SU-DHL-6 (cell line): ENCODE measurements at regions not wholly inside any gene's neighbourhood (a gene's known extent, or its start where the extent isn't known, plus 50 kb on each side); places are given as distances from the start of the nearest gene placed in this dataset.

Experiments
- H2AFZ ChIP-seq: fragments of 200-600 bp; sonication (generic); 2 replicates; pipeline ENCODE4 v1.6.1; 2014; ENCODE audit warnings: low read depth, mild to moderate bottlenecking, moderate library complexity, mixed read lengths, antibody characterized with exemption, low read length; ENCODE audit not compliant: severe bottlenecking
- H3F3A ChIP-seq: fragments of 200-600 bp; shearing (Covaris generic); 2 replicates; pipeline ENCODE4 v1.6.0; 2016; ENCODE audit warnings: antibody characterized with exemption, mild to moderate bottlenecking; ENCODE audit not compliant: insufficient read depth
- H3K27ac ChIP-seq: fragments of 200-600 bp; sonication (generic); 2 replicates; pipeline ENCODE4 v1.5.1; 2016; ENCODE audit warnings: low read depth, mild to moderate bottlenecking, low read length, moderate library complexity, mixed read lengths
- H3K27me3 ChIP-seq: fragments of 200-600 bp; sonication (generic), shearing (Covaris generic); 2 replicates; pipeline ENCODE4 v1.6.0; 2014; ENCODE audit warnings: mild to moderate bottlenecking, low read length
- H3K36me3 ChIP-seq: fragments of 200-600 bp; sonication (generic); 2 replicates; pipeline ENCODE4 v1.6.1; 2014; ENCODE audit warnings: mild to moderate bottlenecking, low read length, mixed read lengths
- H3K4me2 ChIP-seq: fragments of 300-600, 200-600 bp; shearing (Covaris generic), sonication (generic); 2 replicates; pipeline ENCODE4 v1.6.0; 2014; ENCODE audit warnings: low read length, low read depth, mild to moderate bottlenecking; ENCODE audit not compliant: poor library complexity, severe bottlenecking
- H3K4me3 ChIP-seq: fragments of 200-600 bp; sonication (generic); 2 replicates; pipeline ENCODE4 v1.5.1; 2014; ENCODE audit warnings: antibody characterized with exemption, low read length, mild to moderate bottlenecking, mixed read lengths; ENCODE audit not compliant: insufficient read depth, poor library complexity, severe bottlenecking
- H3K79me2 ChIP-seq: fragments of 200-600 bp; sonication (generic); 2 replicates; pipeline ENCODE4 v1.6.1; 2014; ENCODE audit warnings: mild to moderate bottlenecking, low read length, moderate library complexity; ENCODE audit not compliant: insufficient read depth
- H3K9ac ChIP-seq: fragments of 200-600 bp; sonication (generic); 2 replicates; pipeline ENCODE4 v1.7.0; 2014; ENCODE audit warnings: mild to moderate bottlenecking, low read length
- H3K9me2 ChIP-seq: fragments of 200-600 bp; sonication (generic); replicated peaks from 2 replicates; pipeline ENCODE4 v1.6.1; 2014; ENCODE audit warnings: low read length; ENCODE audit not compliant: insufficient read depth
- H3K9me3 ChIP-seq: fragments of 200-600 bp; sonication (generic); 2 replicates; pipeline ENCODE4 v1.6.1; 2014; ENCODE audit warnings: low read length, mixed read lengths; ENCODE audit not compliant: insufficient read depth
- H4K20me1 ChIP-seq: fragments of 200-600 bp; sonication (generic); 2 replicates; pipeline ENCODE4 v1.6.1; 2014; ENCODE audit warnings: low read depth, mild to moderate bottlenecking, antibody characterized with exemption, low read length, moderate library complexity, mixed read lengths
- EZH2phosphoT487 ChIP-seq: fragments of 200-600 bp; sonication (generic), shearing (Covaris generic); conservative IDR thresholded peaks from 2 replicates; pipeline ENCODE4 v1.6.1; 2018; ENCODE audit warnings: mild to moderate bottlenecking, antibody characterized with exemption, low read length, moderate library complexity, mixed read lengths
- TF ChIP-seq, protein P1 (sequence below): fragments of 200-600 bp; sonication (generic); IDR thresholded peaks from one replicate; pipeline ENCODE4 v1.5.1; 2017; ENCODE audit warnings: antibody characterized with exemption, mild to moderate bottlenecking, low read length, moderate library complexity; ENCODE audit not compliant: insufficient read depth, poor library complexity, severe bottlenecking

DNA sequence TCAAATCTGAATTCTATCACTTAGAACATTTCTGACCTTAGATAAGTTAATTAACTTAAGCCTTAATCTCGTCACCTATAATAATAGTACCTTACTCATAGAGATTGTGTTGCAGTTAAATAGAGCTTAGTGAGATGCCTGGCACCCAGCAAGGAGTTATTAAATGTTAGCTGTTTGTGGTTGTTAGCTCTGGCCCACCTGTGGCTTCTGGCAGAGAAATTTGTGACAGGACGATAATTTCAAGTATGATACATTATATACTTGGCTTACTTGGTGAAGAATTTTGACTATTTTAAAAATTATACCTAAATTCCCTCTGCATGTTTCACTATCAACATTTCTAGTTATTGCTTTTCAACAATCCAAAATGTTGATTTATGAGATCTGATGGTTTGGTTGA lies 102.9 kb upstream of the CEP162 start:
- H2AFZ ChIP-seq, result no peak overlapping the region
- TF ChIP-seq, protein P1, sequence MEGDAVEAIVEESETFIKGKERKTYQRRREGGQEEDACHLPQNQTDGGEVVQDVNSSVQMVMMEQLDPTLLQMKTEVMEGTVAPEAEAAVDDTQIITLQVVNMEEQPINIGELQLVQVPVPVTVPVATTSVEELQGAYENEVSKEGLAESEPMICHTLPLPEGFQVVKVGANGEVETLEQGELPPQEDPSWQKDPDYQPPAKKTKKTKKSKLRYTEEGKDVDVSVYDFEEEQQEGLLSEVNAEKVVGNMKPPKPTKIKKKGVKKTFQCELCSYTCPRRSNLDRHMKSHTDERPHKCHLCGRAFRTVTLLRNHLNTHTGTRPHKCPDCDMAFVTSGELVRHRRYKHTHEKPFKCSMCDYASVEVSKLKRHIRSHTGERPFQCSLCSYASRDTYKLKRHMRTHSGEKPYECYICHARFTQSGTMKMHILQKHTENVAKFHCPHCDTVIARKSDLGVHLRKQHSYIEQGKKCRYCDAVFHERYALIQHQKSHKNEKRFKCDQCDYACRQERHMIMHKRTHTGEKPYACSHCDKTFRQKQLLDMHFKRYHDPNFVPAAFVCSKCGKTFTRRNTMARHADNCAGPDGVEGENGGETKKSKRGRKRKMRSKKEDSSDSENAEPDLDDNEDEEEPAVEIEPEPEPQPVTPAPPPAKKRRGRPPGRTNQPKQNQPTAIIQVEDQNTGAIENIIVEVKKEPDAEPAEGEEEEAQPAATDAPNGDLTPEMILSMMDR, result no peak

DNA sequence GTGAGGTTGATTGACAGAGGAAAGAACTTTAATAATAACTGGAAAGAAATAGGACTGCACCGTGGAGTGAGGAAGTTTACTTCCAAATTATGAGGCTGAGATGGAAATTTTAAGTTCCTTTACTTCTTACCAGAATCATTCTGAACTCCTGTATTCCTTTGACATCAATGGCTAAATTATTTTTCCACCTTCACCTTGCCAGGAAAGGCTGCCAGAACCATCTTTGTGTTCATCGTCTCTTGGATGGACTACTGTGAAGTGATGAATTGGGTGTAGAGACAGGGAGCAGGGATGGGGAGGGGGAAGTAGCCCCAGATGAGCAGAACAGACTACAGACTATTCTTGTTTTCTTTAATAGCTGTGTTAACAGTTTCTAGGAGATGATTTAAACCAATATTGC lies 102.1 kb upstream of the CEP162 start:
- no peaks in the 10 kb centered on the region for H3K36me3 ChIP-seq
- TF ChIP-seq EZH2phosphoT487, result no peak
- TF ChIP-seq, protein P1, result no peak
- no peaks in the 10 kb centered on the region for H3K9me2 ChIP-seq
- H3K4me3 ChIP-seq, result no peak overlapping the region
- no peak overlapping the region for H3K27ac ChIP-seq
- H3K4me2 ChIP-seq, result no peak overlapping the region
- no peaks in the 10 kb centered on the region for H3K79me2 ChIP-seq
- no peak overlapping the region for H2AFZ ChIP-seq
- H4K20me1 ChIP-seq, result no peaks in the 10 kb centered on the region
- H3K27me3 ChIP-seq, result no peaks in the 10 kb centered on the region
- H3K9me3 ChIP-seq, result no peaks in the 10 kb centered on the region
- no peak overlapping the region for H3K9ac ChIP-seq
- no peaks in the 10 kb centered on the region for H3F3A ChIP-seq

More for the DNA sequence above, 102.9 kb upstream of the CEP162 start:
- no peaks in the 10 kb centered on the region for H3K27me3 ChIP-seq
- no peaks in the 10 kb centered on the region for H3K79me2 ChIP-seq
- H3K4me2 ChIP-seq, result no peak overlapping the region
- H3K36me3 ChIP-seq, result no peaks in the 10 kb centered on the region
- no peak overlapping the region for H3K9ac ChIP-seq
- H3F3A ChIP-seq, result no peaks in the 10 kb centered on the region
- H4K20me1 ChIP-seq, result no peaks in the 10 kb centered on the region
- no peak overlapping the region for H3K27ac ChIP-seq
- H3K9me2 ChIP-seq, result no peaks in the 10 kb centered on the region
- H3K4me3 ChIP-seq, result no peak overlapping the region
- no peaks in the 10 kb centered on the region for H3K9me3 ChIP-seq

DNA sequence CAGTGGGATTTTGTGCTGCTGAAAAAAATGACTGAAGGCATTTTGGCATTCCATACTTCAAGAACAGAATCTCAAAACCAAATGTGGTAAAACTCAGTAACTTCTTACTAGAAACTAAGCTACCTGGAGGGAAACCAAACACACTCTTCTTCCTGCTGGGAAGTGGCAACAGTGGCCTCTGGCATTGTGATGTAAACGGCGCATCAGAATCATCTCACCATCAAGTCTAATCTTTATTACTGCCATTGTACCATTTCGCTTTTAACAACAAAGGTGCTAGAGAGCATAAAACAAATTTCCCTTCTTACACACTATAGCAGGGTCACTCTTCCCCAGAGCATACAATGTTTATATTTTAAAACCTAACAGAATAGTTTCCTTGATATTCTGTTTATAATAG lies 101.6 kb upstream of the CEP162 start:
- TF ChIP-seq EZH2phosphoT487, result no peak
- TF ChIP-seq, protein P1, result no peak
- Histone ChIP-seq H3K4me2 (no peak overlapping the region), H3K9ac (no peak overlapping the region), H4K20me1 (no peaks in the 10 kb centered on the region), H3K4me3 (no peak overlapping the region), H3K27me3 (no peaks in the 10 kb centered on the region), H3K27ac (no peak overlapping the region), H3K9me3 (no peaks in the 10 kb centered on the region), H2AFZ (no peak overlapping the region), H3K79me2 (no peaks in the 10 kb centered on the region), H3F3A (no peaks in the 10 kb centered on the region), H3K36me3 (no peaks in the 10 kb centered on the region), H3K9me2 (no peaks in the 10 kb centered on the region)

DNA sequence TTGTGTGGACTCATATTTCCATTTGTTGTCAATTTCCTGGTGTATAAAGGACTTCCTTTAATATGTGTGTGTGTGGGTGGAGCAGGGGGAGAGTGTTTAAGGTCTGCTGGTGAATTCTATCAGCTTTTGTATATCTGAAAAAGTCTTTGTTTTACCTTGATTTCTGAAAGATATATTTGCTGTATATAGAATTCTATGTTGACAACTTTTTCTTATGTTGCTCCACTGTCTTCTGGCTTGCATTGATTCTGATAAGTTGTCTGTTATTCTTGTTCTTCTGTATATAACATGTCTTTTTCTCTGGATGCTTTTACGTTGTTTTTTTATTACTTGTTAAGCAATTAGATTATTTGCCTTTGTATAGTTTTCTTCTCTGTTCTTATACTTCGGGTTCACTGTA lies 90.0 kb upstream of the CEP162 start:
- Histone ChIP-seq H3K36me3 (no peaks in the 10 kb centered on the region), H4K20me1 (no peaks in the 10 kb centered on the region), H3K9me3 (no peaks in the 10 kb centered on the region), H3K27ac (no peak overlapping the region), H3K9ac (no peak overlapping the region), H3F3A (no peaks in the 10 kb centered on the region), H3K9me2 (no peaks in the 10 kb centered on the region), H2AFZ (no peak overlapping the region), H3K79me2 (no peaks in the 10 kb centered on the region), H3K27me3 (no peaks in the 10 kb centered on the region), H3K4me3 (no peak overlapping the region), H3K4me2 (no peak overlapping the region)
- TF ChIP-seq EZH2phosphoT487, result no peak
- TF ChIP-seq, protein P1, result no peak
